ENCODE measurements at regions not wholly inside any gene's neighbourhood (a gene's known extent, or its start where the extent isn't known, plus 50 kb on each side); places are given as distances from the start of the nearest gene placed in this dataset.

- no peak for TF ChIP-seq POLR2AphosphoS5 (IDR thresholded peaks at IDR 0.05; ENCODE audit: low read depth)
- TF ChIP-seq SPI1 (IDR thresholded peaks at IDR 0.05; ENCODE audit: borderline replicate concordance, low read depth) = no peak
- no peak for TF ChIP-seq REST (IDR thresholded peaks at IDR 0.05; ENCODE audit: insufficient replicate concordance, low read depth)
- no peak for TF ChIP-seq CTCF (IDR thresholded peaks at IDR 0.05; ENCODE audit: insufficient read depth, low read length)
- no peak for TF ChIP-seq GABPA (IDR thresholded peaks at IDR 0.05; ENCODE audit: low read depth)
- Histone ChIP-seq H3K27me3 (ENCODE audit: insufficient read depth, poor library complexity, severe bottlenecking) (no peaks in the 10 kb centered on the region), H3K27ac (replicated peaks) (no peak overlapping the region), H3K4me3 (replicated peaks; ENCODE audit: insufficient read depth, low read length) (no peak overlapping the region)
- no peak for DNase-seq (ENCODE audit: low read depth in 1 of 2, low spot score in 1 of 2)
These were observed 1955.2 kb downstream of the TP53TG3F start for GRCh38 chr16:35414563-35414962.

DNA sequence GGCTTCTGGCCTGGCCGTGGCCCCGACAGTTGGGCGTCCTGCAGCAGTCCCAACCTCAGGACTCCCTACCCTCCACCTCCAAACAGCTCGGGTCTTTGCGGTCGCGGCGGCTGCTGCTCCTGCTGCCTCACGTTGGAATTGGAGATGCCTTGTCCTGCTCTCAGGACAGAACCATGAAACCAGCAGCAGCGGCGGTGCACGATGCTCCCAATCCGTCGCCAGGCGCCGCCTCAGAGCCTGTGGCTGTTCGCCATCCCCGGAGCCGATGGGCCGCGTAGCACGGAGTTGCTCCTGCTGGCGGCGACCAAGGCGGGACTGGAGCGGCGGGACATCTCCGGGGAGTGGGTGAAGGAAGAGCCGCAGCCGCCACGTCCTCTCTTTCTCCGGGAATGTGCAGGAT is 1965.9 kb downstream of the TP53TG3F start:
- TF ChIP-seq SPI1 (IDR thresholded peaks at IDR 0.05; ENCODE audit: borderline replicate concordance, low read depth) = no peak
- no peak for TF ChIP-seq REST (IDR thresholded peaks at IDR 0.05; ENCODE audit: insufficient replicate concordance, low read depth)
- TF ChIP-seq POLR2AphosphoS5 (IDR thresholded peaks at IDR 0.05; ENCODE audit: low read depth) = no peak
- no peak for TF ChIP-seq GABPA (IDR thresholded peaks at IDR 0.05; ENCODE audit: low read depth)
- TF ChIP-seq CTCF (IDR thresholded peaks at IDR 0.05; ENCODE audit: insufficient read depth, low read length) = no peak
- Histone ChIP-seq H3K27me3 (ENCODE audit: insufficient read depth, poor library complexity, severe bottlenecking) (no peaks in the 10 kb centered on the region), H3K4me3 (replicated peaks; ENCODE audit: insufficient read depth, low read length) (no peak overlapping the region), H3K27ac (replicated peaks) (no peak overlapping the region)
- DNase-seq (ENCODE audit: low read depth in 1 of 2, low spot score in 1 of 2) = no peak

GRCh38 chr16:35431829-35432663 is 1972.6 kb downstream of the TP53TG3F start:
- no peak overlapping the region for H3K27ac ChIP-seq (replicated peaks)
- no peak overlapping the region for H3K4me3 ChIP-seq (replicated peaks; ENCODE audit: insufficient read depth, low read length)
- peak in 1 of 2 experiments; percentile 22 for DNase-seq (ENCODE audit: low read depth in 1 of 2, low spot score in 1 of 2)
- TF ChIP-seq CTCF (IDR thresholded peaks at IDR 0.05; ENCODE audit: insufficient read depth, low read length) (peak; percentile 98), REST (IDR thresholded peaks at IDR 0.05; ENCODE audit: insufficient replicate concordance, low read depth) (no peak)
- H3K27me3 ChIP-seq (ENCODE audit: insufficient read depth, poor library complexity, severe bottlenecking) = no peaks in the 10 kb centered on the region
